HG03175 (cell line): ENCODE measurements at regions not wholly inside any gene's neighbourhood (a gene's known extent, or its start where the extent isn't known, plus 50 kb on each side); places are given as distances from the start of the nearest gene placed in this dataset.
"Not testable (repeated sequence)": the region's sequence is repeated elsewhere in the genome, so short reads cannot be mapped to it uniquely, and the experiment has no call there.

ENCODE experiments used
- ATAC-seq: cut with Tn5 transposase; IDR thresholded peaks from one replicate; pipeline ENCODE4 v1.9.1; 2021; ENCODE audit warnings: mild to moderate bottlenecking, moderate library complexity; ENCODE audit not compliant: unreplicated experiment

DNA sequence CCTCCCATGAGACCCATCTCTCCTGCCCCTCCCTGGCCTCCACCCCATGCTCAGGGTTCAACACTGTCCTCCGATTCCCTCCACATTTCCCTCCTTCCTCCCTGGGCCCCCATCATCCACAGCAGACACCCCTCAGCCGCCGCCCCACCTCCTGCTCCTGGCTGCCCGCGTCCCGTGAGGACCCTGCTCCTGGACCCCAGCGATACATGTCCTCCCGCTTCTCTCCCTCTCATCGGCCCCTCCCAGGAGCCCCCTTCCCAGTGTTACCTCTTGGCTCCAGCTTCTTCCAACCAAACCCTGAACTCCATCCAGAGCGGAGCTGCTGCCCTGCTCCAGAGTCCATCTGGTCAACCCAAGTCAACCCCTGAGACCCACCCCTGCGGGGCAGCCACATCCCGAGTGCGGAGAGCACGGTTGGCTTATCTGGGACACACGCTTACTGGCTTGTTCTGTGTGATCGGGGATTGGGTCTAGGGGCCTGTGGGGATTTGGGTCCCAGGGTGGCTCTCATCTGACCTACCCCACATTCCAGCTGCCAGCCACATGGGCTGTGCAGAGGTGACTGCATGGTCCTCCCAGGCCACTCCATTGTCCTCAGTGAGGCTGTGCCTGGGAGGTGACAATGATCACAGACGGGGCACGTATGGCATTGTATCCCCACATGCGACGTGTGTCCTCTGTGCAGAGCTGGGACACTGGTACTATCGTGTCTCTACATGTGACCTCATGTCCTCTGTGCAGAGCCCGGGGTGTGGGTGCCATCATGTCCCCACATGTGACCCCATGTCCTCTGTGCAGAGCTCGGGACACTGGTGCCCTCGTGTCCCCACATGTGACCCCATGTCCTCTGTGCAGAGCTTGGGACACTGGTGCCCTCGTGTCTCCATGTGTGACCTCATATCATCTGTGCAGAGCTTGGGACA lies 333.6 kb downstream of the ADGRD1 start:
- ATAC-seq: no peak

DNA sequence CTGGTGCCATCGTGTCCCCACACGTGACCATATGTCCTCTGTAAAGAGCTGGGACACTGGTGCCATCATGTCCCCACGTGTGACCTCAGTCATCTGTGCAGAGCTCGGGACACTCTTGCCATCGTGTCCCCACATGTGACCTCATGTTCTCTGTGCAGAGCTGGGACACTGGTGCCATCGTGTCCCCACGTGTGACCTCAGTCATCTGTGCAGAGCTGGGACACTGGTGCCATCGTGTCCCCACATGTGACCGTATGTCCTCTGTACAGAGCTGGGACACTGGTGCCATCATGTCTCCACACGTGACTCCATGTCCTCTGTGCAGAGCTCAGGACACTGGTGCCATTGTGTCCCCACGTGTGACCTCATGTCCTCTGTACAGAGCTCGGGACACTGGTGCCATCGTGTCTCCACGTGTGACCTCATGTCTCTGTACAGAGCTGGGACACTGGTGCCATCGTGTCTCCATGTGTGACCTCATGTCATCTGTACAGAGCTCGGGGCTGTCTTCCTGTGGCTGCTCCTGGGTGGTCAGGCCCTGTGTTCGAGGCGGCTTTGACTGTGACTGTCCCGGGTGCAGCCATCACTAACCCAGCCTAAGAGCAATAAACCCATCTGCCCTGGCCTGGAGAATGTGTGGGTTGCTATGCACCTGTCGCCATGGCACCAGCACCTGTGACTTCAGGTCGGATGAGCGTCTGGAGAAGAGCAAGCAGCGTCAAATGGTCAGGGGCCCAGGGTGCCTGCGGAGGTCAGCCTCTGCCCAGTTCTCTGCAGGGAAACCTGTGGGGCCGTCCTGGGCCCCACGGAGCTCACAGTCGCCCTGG lies 334.4 kb downstream of the ADGRD1 start:
- no peak for ATAC-seq

DNA sequence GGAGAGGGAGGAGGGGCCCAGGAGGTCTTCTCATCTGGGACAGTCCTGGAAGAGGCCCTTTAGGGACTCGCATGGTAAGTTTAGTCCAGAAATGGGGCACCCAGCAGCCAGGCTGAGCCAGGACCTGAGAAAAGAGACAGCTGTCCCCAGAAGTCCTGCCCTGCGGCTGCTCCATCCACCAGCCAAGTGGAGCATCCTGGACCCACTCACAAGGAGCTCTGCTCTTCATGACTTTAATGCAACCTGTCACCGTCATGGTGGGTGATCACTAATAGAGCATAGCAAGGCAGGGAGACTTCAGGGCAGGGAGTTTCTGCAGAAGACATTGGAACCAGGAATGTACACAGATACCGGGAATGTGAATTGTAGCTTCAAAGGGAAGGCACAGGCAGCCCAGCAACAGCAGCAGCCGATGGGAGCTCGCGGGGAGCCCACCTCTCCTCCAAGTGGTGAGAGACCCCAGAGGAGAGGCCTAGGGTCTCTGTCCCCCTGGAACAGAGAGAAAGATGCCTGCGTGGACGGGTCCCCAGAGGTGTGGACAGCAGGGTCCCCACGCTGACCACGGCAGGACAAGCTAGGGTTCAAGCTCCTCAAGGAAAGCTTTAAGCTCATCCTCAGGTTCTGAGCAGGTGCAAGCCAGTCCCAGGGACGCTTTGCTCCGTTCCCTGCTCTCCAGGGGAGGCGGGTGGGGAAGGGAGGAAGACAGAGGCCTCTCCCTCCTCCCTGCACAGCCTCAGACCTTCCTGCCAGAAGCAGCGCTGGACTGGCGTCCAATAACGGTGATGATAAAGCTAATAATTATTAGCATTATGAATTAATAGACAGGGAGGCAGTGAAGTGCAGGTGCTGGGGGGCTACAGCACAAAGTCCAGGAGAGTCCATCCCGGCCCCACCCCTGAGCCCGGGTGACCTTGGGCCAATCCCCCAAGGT lies 335.3 kb downstream of the ADGRD1 start:
- ATAC-seq: not testable (repeated sequence)

- not testable (repeated sequence) for ATAC-seq
These were observed 336.1 kb downstream of the ADGRD1 start for GRCh38 chr12:131289807-131290206.

DNA sequence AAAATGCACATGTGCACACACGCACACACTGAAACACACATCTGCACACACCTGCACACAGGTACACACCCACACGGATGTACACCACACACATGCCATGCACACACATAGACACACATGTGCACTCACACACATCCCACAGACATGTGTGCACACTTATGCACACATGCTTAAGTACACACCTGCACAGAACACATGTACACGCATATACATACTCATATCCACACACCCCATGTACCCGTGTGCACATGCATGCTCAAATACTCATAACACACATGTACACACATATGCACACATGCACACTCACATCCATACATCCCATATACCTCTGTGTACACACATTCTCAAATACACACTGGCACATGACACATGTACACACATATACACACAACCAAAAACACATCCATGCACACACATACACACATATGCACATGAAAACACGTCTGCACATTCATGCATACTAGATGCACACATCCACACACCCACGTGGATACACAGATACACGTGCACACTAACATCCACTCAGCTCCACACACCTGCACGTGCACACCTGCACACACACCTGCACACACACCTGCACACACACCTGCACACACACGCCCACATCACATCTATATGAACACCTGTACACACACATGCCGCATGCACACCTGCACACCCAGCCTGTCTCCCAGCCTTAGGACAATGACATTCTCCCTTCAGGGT lies 336.7 kb downstream of the ADGRD1 start:
- no peak for ATAC-seq

DNA sequence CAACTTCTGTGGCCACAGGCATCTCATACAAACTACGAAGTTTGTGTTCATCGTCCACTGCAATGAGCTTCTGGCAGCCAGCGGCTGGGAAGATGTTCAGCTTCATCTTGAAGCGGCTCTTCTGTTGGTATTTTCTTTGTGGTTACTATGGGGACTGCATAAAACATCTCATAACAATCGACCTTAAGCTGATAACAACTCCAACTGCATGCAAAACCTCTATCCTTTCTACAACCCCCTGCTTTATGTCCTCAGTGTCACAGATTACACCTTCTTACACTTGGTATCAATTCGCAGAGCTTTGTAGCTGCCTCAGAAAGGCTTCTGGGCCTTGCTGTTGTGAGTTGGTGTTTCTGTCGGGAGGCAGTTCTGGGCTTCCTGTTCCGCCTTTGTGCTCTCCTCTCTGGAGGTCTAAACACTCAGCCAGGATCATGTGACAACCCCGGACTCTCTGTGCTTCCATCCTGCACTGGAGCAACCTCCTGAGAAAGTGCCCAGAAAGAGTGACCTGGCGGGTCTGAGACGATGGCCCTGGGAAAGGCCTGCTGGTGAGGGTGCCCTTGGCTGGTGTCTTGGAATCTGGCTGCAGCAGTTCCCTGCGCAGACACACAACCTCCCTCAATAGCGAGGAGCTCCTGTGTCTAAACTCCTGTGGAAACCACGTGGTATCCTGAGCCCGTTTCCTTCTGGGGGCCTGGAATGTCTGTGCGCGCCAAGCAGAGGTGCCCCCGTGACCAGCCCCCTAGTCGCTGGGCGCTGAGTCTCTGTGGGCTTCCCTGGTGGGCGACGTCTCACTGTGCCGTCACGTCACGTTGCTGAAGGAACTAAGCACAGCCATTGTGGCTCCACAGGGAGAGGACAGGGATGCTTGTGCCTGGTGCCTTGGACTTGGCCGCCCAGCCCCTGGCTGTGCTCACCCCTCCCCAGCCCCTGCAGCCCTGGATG lies 339.6 kb downstream of the ADGRD1 start:
- ATAC-seq: not testable (repeated sequence)

DNA sequence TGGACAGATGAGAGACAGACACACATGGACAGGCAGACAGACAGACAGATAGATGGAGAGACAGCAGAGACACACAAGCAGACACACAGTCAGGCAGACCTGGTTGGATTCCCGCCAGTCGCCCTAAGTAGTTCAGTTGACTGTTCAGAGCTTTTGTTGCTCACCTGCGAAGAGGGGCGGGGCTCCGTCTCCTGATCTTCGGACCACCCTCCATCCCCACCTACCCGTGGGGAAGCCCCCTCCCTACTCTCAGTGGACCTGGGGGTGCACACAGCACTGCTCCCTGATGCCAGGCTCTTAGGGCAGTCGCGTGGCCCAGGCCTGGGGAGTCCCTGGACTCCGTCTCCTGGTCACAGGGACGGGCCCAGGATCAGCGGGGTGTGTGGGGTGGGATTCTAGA lies 341.0 kb downstream of the ADGRD1 start:
- not testable (repeated sequence) for ATAC-seq

DNA sequence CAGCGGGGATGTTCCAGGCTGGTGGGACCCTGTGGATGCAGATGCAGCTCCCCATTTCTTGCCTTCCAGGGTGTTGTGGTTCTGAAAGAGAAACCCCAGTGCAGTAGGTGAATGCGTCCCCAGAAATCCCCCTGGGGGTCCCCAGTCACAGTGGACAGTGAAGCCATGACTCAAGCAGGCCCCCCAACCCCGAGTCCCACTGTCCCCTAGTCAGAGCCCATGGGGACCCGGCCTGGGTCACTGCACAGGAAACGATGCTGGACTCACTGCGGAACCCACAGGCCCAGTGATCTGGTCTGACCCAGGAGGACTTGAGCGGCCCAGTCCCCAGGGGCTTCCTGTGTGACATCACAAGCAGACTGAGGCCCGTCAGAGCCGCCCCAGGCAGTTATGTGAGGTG lies 341.4 kb downstream of the ADGRD1 start:
- ATAC-seq: not testable (repeated sequence)

DNA sequence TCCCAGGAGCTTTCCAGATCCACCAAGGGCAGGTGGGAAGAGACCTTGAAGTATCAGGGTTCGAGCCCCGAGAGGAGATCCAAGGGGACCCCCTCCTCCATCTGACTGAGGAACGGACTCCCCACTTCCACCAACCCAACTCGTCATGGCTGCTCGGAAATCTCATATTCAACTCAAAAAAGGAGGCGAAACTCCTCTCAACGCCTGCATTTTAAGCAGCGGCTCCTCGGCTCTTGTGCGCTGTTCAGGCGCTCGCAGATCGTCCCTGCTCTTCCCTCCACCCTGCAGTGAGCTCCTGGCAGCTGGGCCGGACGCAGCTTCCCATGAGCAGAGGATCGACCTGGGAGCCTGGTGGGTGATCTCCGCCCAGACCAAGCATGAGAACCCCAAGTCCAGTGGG lies 341.9 kb downstream of the ADGRD1 start:
- ATAC-seq: not testable (repeated sequence)

GRCh38 chr12:131296136-131296535 lies 342.4 kb downstream of the ADGRD1 start:
- not testable (repeated sequence) for ATAC-seq

DNA sequence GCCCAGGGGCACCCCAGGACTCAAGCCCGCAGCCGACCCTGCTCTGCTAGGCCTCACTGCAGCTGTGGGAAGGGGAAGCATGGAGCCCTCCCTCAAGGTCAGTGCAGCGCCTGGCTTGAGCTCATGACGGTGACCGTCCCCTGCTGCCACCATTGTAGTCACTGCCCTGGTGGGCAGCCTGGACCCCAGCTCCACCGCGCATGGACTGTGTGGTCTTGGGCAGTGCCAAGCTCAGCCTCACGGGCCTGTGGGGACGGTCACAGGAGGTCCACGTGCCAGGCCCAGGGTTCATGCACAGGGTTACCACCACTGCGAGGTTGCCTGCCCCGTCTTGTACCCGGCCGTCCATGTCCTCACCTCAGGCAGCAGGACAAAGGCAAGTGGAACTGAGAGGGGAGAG lies 342.9 kb downstream of the ADGRD1 start:
- not testable (repeated sequence) for ATAC-seq

GRCh38 chr12:131298526-131299369 lies 345.0 kb downstream of the ADGRD1 start:
- ATAC-seq: not testable (repeated sequence)

- not testable (repeated sequence) for ATAC-seq
These were observed 345.6 kb downstream of the ADGRD1 start for GRCh38 chr12:131299370-131299701.

DNA sequence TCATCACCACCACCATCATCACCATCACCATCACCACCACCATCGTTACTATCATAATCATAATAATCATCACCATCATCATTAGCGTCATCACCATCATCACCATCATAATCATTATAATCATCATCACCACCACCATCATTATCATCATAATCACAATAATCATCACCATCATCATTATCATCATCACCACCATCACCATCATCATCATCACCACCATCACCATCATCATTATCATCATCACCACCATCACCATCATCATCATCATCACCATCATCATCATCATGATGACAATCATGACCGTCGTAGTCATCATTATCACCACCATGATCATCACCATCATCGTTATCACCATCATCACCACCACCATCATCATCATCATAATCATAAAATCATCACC lies 349.9 kb downstream of the ADGRD1 start:
- ATAC-seq: not testable (repeated sequence)

- ATAC-seq: not testable (repeated sequence)
These were observed 350.9 kb downstream of the ADGRD1 start for GRCh38 chr12:131304642-131305041.

GRCh38 chr12:131309700-131310099 lies 356.0 kb downstream of the ADGRD1 start:
- ATAC-seq: no peak

GRCh38 chr12:131310227-131310969 lies 356.7 kb downstream of the ADGRD1 start:
- ATAC-seq: not testable (repeated sequence)
